ENCODE measurements at regions not wholly inside any gene's neighbourhood (a gene's known extent, or its start where the extent isn't known, plus 50 kb on each side); places are given as distances from the start of the nearest gene placed in this dataset.

GRCh38 chr3:14319654-14320182 lies 82.7 kb upstream of the SLC6A6 start:
- Histone ChIP-seq H3F3A (ENCODE audit: insufficient read depth, low read depth) (peaks cover 35% of the 10 kb centered on the region; the same call in 1 of the 2 replicates), H3K9me2 (ENCODE audit: insufficient read depth) (no peaks in the 10 kb centered on the region), H3K27me3 (ENCODE audit: insufficient read depth, low read depth) (no peaks in the 10 kb centered on the region), H3K79me2 (ENCODE audit: low read depth) (no peaks in the 10 kb centered on the region), H2AFZ (peak overlapping the region; percentile 75), H3K27ac (peak overlapping the region; percentile 35; the same call in 1 of the 2 replicates), H3K4me1 (replicated peaks; ENCODE audit: insufficient read depth) (peaks cover 62% of the 10 kb centered on the region), H3K9me3 (ENCODE audit: insufficient read depth, low read depth) (no peaks in the 10 kb centered on the region), H3K36me3 (ENCODE audit: low read depth) (no peaks in the 10 kb centered on the region), H3K4me2 (peak overlapping the region; percentile 78), H3K4me3 (peak overlapping the region; percentile 55), H4K20me1 (ENCODE audit: insufficient read depth) (no peaks in the 10 kb centered on the region)
- TF ChIP-seq EZH2 (IDR thresholded peaks at IDR 0.05; ENCODE audit: low read depth) (no peak), CTCF (conservative IDR thresholded peaks at IDR 0.05) (no peak)
- intact Hi-C loops (cut with micrococcal nuclease; ENCODE audit: unreplicated experiment): loop anchor here (5.0 to 10.0 kb wide), 2 partner anchors 55 to 83 kb away; partner anchors contain the start of gene SLC6A6
- POLR2A ChIA-PET (ENCODE audit: unreplicated experiment): interaction anchor here (0.5 to 0.6 kb wide), 3 partner anchors 34 to 174 kb away, joined by 3 to 5 read pairs (median 4); no protein-coding TSS in a partner anchor
- no TSS peak for BruUV-seq (replicated peaks)
- CTCF ChIA-PET: no interaction called here
- peak; percentile 63 to 75 for DNase-seq

GRCh38 chr3:14320219-14320618 lies 82.2 kb upstream of the SLC6A6 start:
- BruUV-seq (replicated peaks): TSS peak; percentile 84
- H3K27ac ChIP-seq: peak overlapping the region; percentile 35; the same call in 1 of the 2 replicates
- peaks cover 35% of the 10 kb centered on the region; the same call in 1 of the 2 replicates for H3F3A ChIP-seq (ENCODE audit: insufficient read depth, low read depth)
- H3K9me2 ChIP-seq (ENCODE audit: insufficient read depth): no peaks in the 10 kb centered on the region
- peak overlapping the region; percentile 55; the same call in 1 of the 2 replicates for H3K4me3 ChIP-seq
- H3K36me3 ChIP-seq (ENCODE audit: low read depth): no peaks in the 10 kb centered on the region
- H3K4me1 ChIP-seq (replicated peaks; ENCODE audit: insufficient read depth): peaks cover 67% of the 10 kb centered on the region
- H3K9me3 ChIP-seq (ENCODE audit: insufficient read depth, low read depth): no peaks in the 10 kb centered on the region
- peak overlapping the region; percentile 75; the same call in 1 of the 2 replicates for H2AFZ ChIP-seq
- intact Hi-C loops (cut with micrococcal nuclease; ENCODE audit: unreplicated experiment): loop anchor here (5.0 to 10.0 kb wide), 2 partner anchors 55 to 82 kb away; partner anchors contain the start of gene SLC6A6
- DNase-seq: no peak
- no peaks in the 10 kb centered on the region for H3K79me2 ChIP-seq (ENCODE audit: low read depth)
- peak overlapping the region; percentile 78 for H3K4me2 ChIP-seq
- CTCF ChIA-PET: no interaction called here
- H4K20me1 ChIP-seq (ENCODE audit: insufficient read depth): no peaks in the 10 kb centered on the region
- POLR2A ChIA-PET (ENCODE audit: unreplicated experiment): interaction anchor here (0.6 kb wide), 2 partner anchors 43 to 101 kb away, joined by 3 to 5 read pairs; no protein-coding TSS in a partner anchor
- no peaks in the 10 kb centered on the region for H3K27me3 ChIP-seq (ENCODE audit: insufficient read depth, low read depth)
- TF ChIP-seq EZH2 (IDR thresholded peaks at IDR 0.05; ENCODE audit: low read depth) (no peak), CTCF (conservative IDR thresholded peaks at IDR 0.05) (no peak)

- no peaks in the 10 kb centered on the region for H3K36me3 ChIP-seq (ENCODE audit: low read depth)
- H4K20me1 ChIP-seq (ENCODE audit: insufficient read depth): no peaks in the 10 kb centered on the region
- H3K4me2 ChIP-seq: no peak overlapping the region
- TF ChIP-seq CTCF (conservative IDR thresholded peaks at IDR 0.05) (no peak), EZH2 (IDR thresholded peaks at IDR 0.05; ENCODE audit: low read depth) (no peak)
- no peak overlapping the region for H3K27ac ChIP-seq
- H3K79me2 ChIP-seq (ENCODE audit: low read depth): no peaks in the 10 kb centered on the region
- no TSS peak for BruUV-seq (replicated peaks)
- POLR2A ChIA-PET (ENCODE audit: unreplicated experiment): no interaction called here
- H2AFZ ChIP-seq: no peak overlapping the region
- H3K9me3 ChIP-seq (ENCODE audit: insufficient read depth, low read depth): no peaks in the 10 kb centered on the region
- peaks cover 30% of the 10 kb centered on the region; the same call in 1 of the 2 replicates for H3F3A ChIP-seq (ENCODE audit: insufficient read depth, low read depth)
- CTCF ChIA-PET: no interaction called here
- H3K4me1 ChIP-seq (replicated peaks; ENCODE audit: insufficient read depth): peaks cover 73% of the 10 kb centered on the region
- no peaks in the 10 kb centered on the region for H3K9me2 ChIP-seq (ENCODE audit: insufficient read depth)
- H3K4me3 ChIP-seq: no peak overlapping the region
- H3K27me3 ChIP-seq (ENCODE audit: insufficient read depth, low read depth): no peaks in the 10 kb centered on the region
- DNase-seq: no peak
- intact Hi-C loops (cut with micrococcal nuclease; ENCODE audit: unreplicated experiment): loop anchor here (5.0 to 10.0 kb wide), 2 partner anchors 57 to 80 kb away; partner anchors contain the start of gene SLC6A6
Measured at GRCh38 chr3:14322001-14322400, 80.4 kb upstream of the SLC6A6 start.
